ENCODE measurements at regions not wholly inside any gene's neighbourhood (a gene's known extent, or its start where the extent isn't known, plus 50 kb on each side); places are given as distances from the start of the nearest gene placed in this dataset.

GRCh38 chr4:178414042-178414441, 971.8 kb upstream of the AGA start:
- no peak overlapping the region for H3K4me3 ChIP-seq (replicated peaks; ENCODE audit: low read depth, low read length)
- TF ChIP-seq CTCF (IDR thresholded peaks at IDR 0.05; ENCODE audit: low read length, missing control alignments): no peak
- no peak for DNase-seq (ENCODE audit: low read depth)

GRCh38 chr4:178414881-178415446, 972.7 kb upstream of the AGA start:
- no peak for TF ChIP-seq CTCF (IDR thresholded peaks at IDR 0.05; ENCODE audit: low read length, missing control alignments)
- no peak overlapping the region for H3K4me3 ChIP-seq (replicated peaks; ENCODE audit: low read depth, low read length)
- DNase-seq (ENCODE audit: low read depth): no peak

GRCh38 chr4:178415925-178416324, 973.7 kb upstream of the AGA start:
- TF ChIP-seq CTCF (IDR thresholded peaks at IDR 0.05; ENCODE audit: low read length, missing control alignments): no peak
- H3K4me3 ChIP-seq (replicated peaks; ENCODE audit: low read depth, low read length): no peak overlapping the region
- no peak for DNase-seq (ENCODE audit: low read depth)

- no peak for TF ChIP-seq CTCF (IDR thresholded peaks at IDR 0.05; ENCODE audit: low read length, missing control alignments)
- H3K4me3 ChIP-seq (replicated peaks; ENCODE audit: low read depth, low read length): no peak overlapping the region
- no peak for DNase-seq (ENCODE audit: low read depth)
These were observed 981.1 kb upstream of the AGA start for GRCh38 chr4:178423366-178423765.

GRCh38 chr4:178426871-178427270, 984.6 kb upstream of the AGA start:
- DNase-seq (ENCODE audit: low read depth): no peak
- no peak for TF ChIP-seq CTCF (IDR thresholded peaks at IDR 0.05; ENCODE audit: low read length, missing control alignments)
- no peak overlapping the region for H3K4me3 ChIP-seq (replicated peaks; ENCODE audit: low read depth, low read length)

GRCh38 chr4:178427663-178428062, 985.4 kb upstream of the AGA start:
- DNase-seq (ENCODE audit: low read depth): no peak
- no peak overlapping the region for H3K4me3 ChIP-seq (replicated peaks; ENCODE audit: low read depth, low read length)
- TF ChIP-seq CTCF (IDR thresholded peaks at IDR 0.05; ENCODE audit: low read length, missing control alignments): no peak

GRCh38 chr4:178448372-178449035, 1006.3 kb upstream of the AGA start:
- no peak for DNase-seq (ENCODE audit: low read depth)
- no peak for TF ChIP-seq CTCF (IDR thresholded peaks at IDR 0.05; ENCODE audit: low read length, missing control alignments)
- no peak overlapping the region for H3K4me3 ChIP-seq (replicated peaks; ENCODE audit: low read depth, low read length)
